NCI-H748 treated with DMSO at 0.1 percent for 48 hours (cell line): ENCODE measurements at regions not wholly inside any gene's neighbourhood (a gene's known extent, or its start where the extent isn't known, plus 50 kb on each side); places are given as distances from the start of the nearest gene placed in this dataset.
"Not testable (repeated sequence)": the region's sequence is repeated elsewhere in the genome, so short reads cannot be mapped to it uniquely, and the experiment has no call there.

Experiments
- DNase-seq: peaks from one replicate; lab custom pipeline; 2025; lab: John Stamatoyannopoulos, UW

DNA sequence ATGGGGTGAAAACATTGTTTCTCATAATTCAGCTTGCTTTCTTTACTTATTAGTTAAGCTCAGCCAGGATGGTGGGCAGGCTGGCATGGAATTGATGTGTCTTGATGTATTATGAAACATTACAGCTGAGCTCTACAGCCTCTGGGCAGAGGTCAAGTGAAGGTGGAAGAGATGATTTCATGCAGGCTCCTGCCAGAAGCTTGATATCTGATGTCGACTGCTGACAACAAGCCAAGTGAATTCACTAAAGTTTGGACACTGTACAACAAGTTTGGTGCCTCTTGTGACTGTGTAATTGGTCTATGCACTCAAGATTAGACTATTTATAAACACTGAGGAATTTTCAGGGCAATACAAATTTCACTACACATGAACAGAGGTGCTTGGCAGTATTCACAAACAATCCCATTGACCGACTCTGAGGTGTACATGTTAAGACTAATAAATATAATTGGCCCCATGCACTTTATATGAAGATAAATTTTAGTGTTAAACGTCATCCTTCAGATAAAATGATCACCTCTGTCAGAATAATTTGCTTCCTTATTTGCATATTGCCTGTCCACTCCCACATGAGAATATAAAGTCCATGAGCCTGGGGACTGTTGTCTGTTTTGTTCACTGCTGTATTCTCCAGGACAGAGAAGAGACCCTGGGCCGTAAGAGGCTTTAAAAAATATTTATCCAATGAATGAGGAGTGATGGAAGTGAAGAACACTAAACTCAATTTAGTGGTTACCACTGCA lies 612.2 kb downstream of the IQCM start:
- DNase-seq = no peak

- DNase-seq = no peak
Observed at GRCh38 chr4:149202117-149202516, 613.5 kb downstream of the IQCM start.

DNA sequence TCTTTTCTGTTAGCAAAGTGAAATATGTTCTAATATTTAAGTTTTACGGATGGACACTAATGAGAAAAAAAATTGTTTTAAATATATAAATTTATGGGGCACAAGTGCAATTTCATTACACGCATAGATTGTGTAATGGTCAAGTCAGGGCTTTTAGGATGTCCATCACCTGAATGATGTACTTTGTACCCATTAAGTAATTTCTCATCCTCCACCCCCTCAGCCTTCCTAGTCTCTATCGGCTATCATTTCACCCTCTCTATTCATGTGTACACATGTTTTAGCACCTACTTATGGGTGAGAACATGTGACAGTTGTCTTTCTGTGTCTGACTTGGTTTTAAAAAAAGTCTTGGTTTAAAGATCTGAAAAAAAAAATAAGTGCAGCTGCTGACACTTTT lies 616.0 kb downstream of the IQCM start:
- no peak for DNase-seq

- DNase-seq = no peak
Observed at GRCh38 chr4:149194061-149194460, 621.6 kb downstream of the IQCM start.

DNA sequence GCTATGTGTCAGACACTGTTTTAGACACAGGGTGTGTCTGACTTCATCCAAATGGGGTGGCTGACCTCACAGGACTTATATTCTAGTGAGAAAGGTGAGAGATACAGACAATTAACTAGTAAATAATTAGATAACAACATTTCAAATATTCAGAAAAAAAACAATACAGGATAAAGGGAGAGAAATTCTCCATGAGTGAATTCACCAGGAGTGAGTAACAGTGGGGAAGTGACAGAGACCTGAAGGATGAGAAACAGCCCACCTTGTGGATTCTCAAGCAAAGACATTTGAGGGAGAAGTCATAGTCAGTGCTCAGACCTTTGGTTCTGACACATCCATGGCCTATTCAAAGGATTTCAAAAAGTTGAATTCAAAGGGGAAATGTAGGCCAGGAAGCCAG lies 627.9 kb downstream of the IQCM start:
- DNase-seq = no peak

- no peak for DNase-seq
Observed at GRCh38 chr4:149183638-149184037, 632.0 kb downstream of the IQCM start.

DNA sequence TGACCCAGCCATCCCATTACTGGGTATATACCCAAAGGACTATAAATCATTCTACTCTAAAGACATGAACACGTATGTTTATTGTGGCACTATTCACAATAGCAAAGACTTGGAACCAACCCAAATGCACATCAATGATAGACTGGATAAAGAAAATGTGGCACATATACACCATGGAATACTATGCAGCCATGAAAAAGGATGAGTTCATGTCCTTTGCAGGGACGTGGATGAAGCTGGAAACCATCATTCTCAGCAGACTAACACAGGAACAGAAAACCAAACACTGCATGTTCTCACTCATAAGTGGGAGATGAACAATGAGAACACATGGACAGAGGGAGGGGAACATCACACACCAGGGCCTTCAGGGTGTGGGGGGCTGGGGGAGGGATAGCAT lies 634.2 kb downstream of the IQCM start:
- DNase-seq = not testable (repeated sequence)

DNA sequence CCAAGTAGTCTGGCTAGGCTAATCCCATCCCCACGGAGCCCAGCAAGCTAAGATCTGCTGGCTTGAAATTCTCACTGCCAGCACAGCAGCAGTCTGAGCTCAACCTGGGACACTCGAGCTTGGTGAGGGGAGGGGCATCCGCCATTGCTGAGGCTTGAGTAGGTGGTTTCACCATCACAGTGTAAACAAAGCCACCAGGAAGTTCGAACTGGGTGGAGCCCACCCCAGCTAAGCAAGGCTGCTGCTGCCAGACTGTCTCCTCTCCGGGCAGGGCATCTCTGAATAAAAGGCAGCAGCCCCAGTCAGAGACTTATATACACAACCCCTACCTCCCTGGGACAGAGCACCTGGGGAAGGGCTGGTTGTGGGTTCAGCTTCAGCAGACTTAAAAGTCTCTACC lies 639.6 kb downstream of the IQCM start:
- no peak for DNase-seq

DNA sequence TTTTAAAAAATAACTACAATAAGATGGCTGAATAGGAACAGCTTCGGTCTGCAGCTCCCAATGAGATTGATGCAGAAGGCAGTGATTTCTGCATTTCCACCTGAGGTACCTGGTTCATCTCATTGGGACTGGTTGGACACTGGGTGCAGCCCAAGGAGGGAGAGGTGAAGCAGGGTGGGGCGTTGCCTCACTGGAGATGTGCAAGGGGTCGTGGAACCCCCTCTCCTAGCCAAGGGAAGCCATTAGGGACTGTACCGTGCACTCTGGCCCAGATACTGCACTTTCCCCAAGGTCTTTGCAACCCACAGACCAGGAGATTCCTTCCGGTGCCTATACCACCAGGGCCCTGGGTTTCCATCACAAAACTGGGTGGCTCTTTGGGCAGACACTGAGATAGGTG lies 640.1 kb downstream of the IQCM start:
- no peak for DNase-seq

DNA sequence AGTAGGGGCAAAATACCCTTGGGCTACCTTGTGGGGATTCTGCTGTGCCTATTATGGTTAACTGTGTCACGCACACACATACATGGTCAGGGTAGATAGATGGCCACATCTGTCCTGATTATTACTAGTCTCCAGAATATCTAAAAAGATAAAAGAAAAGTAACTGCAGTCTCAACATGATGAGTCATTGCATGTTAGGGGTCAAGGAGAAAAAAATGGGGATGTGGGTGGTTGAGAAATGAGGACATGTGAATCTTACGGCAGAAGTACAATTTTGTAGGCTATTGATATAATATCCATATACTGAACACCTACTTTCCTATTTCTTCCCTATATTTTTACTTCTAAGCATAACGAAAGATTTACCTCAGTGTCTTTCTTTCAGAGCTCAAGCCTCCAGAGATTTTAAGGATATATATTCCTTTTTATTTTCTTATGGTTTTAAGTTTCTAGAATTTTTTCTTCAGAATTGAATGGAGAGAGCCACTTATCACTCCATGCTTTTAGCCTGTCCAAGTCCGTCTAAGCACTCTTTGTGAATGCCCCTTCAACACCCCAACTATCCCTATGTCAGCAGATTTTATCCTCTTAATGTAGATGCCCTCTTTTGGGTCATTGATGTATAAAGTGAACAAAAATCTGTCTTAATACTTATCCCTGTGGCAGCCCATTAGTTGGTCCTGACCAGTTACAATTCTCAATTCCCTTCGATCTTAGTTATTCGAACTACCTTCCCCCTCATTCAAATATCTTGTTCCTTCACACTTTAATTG lies 642.2 kb downstream of the IQCM start:
- no peak for DNase-seq

- no peak for DNase-seq
Observed at GRCh38 chr4:149168645-149169044, 647.0 kb downstream of the IQCM start.

GRCh38 chr4:149166876-149167275 lies 648.8 kb downstream of the IQCM start:
- no peak for DNase-seq

GRCh38 chr4:149166365-149166764 lies 649.3 kb downstream of the IQCM start:
- DNase-seq = no peak

GRCh38 chr4:149164282-149164681 lies 651.4 kb downstream of the IQCM start:
- no peak for DNase-seq

- no peak for DNase-seq
Observed at GRCh38 chr4:149161247-149161646, 654.4 kb downstream of the IQCM start.

DNA sequence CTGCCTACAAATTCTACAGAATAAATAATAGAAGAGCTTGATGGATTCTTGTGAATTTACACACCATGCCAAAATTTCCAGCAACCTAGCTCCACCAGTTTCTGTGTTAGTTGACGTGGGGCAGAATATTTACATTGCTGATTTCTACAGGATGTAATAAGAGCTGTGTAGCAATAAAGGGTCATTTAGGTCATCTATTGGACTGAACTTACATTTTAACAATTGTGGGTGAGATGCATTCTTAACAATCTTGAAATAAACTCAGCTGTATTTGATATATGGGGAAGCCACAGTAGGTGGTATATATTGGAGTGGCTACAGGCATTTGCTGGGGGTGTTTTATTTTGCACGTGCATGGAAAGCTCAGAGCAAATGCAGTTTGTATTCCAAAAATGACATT lies 655.3 kb downstream of the IQCM start:
- no peak for DNase-seq

DNA sequence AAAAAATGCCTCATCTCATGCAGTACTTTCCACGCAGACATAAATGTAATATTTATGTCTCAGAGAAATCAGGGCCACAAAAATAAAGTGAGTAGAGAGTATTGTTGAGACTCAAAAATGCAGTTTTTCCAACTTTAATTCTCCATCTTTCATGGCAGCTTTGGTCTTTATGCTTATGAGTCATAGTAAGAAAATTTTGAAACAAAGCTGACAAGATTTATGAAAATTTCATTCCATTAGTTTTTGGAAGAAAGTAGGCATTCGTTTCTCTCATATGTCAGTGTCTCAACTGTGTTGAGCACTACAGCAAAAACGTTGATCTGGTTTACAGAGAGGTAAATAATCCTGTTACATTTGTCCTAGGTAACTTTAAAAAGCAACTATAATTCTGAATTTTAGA lies 656.8 kb downstream of the IQCM start:
- no peak for DNase-seq

GRCh38 chr4:149145803-149146202 lies 669.8 kb downstream of the IQCM start:
- no peak for DNase-seq

DNA sequence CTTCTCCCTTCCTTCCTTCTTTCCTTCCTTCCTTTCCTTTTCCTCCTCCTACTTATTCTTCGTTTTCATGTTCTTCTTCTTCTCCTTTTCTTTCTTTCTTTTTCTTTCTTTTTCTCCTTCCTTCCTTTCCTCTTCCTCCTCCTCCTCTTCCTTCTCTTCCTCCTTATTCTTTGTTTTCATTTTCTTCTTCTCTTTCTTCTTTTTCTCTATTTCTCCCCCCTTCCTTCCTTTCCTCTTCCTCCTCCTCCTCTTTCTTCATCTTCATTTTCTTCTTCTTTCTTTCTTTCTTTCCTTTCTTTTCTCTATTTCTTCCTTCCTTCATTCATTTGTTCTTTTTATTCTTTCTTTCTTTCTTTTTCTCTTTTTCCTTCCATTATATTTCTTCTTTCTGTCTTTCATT lies 671.6 kb downstream of the IQCM start:
- DNase-seq = no peak

DNA sequence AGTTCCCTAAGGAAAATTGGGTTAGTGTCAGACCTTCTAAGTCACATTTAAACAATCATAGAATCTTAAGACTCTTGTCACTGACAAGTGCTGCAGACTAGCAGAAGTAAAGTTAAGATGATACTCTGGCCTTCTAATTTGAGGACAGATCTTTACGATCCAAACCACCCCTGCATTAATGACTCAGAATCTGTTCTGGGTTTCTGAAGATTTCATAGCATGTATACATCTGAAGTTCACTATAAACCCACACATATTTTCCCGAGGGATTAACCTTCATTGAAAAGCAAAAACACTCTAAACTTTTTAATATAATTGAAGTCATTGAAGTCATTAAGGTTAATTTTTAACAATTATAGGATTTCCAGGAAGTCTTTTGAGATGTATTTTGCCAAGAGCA lies 674.3 kb downstream of the IQCM start:
- DNase-seq = no peak

GRCh38 chr4:149140841-149141240 lies 674.8 kb downstream of the IQCM start:
- DNase-seq = no peak

DNA sequence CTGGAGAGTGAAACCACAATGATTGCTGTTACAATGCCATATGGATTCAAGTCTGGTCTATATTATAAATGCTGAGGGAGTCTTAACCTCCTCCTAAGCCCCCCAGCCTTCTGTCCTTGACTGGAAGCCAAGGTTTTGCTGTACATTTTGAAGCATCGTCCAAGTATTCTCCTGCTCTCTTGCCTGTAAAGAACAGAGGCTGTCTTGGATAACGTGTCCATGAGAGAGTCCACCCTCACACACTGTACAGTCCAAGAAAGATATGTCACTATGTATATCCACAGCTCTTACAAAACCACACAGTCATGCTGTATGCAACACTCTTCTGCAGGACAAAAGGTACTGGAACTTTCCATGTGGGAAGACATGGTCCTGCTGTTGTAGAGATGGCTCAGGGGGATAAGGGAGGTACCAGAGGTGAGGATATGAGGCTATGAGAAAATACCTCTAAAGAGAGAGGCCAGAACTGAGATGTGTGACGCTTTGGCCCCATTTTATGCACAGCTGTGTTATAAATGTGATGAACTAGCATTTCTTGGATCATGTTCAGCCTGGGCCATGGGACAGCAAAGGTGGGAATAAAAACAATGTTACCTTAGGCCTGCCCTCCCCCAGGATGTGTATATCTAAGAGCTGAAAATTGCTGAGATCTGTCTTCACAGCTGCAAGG lies 678.6 kb downstream of the IQCM start:
- no peak for DNase-seq

- DNase-seq = no peak
Observed at GRCh38 chr4:149135062-149135461, 680.6 kb downstream of the IQCM start.
